ENCODE measurements at regions not wholly inside any gene's neighbourhood (a gene's known extent, or its start where the extent isn't known, plus 50 kb on each side); places are given as distances from the start of the nearest gene placed in this dataset.

GRCh38 chr7:115087437-115087836, 165.5 kb downstream of the MDFIC start:
- intact Hi-C loops (cut with DNase I) = no loop called here
- TF ChIP-seq EP300 (IDR thresholded peaks at IDR 0.05) (no peak), POLR2A (IDR thresholded peaks at IDR 0.05) (no peak)
- TF ChIP-seq, protein P1, sequence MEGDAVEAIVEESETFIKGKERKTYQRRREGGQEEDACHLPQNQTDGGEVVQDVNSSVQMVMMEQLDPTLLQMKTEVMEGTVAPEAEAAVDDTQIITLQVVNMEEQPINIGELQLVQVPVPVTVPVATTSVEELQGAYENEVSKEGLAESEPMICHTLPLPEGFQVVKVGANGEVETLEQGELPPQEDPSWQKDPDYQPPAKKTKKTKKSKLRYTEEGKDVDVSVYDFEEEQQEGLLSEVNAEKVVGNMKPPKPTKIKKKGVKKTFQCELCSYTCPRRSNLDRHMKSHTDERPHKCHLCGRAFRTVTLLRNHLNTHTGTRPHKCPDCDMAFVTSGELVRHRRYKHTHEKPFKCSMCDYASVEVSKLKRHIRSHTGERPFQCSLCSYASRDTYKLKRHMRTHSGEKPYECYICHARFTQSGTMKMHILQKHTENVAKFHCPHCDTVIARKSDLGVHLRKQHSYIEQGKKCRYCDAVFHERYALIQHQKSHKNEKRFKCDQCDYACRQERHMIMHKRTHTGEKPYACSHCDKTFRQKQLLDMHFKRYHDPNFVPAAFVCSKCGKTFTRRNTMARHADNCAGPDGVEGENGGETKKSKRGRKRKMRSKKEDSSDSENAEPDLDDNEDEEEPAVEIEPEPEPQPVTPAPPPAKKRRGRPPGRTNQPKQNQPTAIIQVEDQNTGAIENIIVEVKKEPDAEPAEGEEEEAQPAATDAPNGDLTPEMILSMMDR (IDR thresholded peaks at IDR 0.05) = no peak
- no peaks in the 10 kb centered on the region for H3K4me1 ChIP-seq (ENCODE audit: insufficient read depth)
- peak in 2 of 5 donors; percentile 11 to 22 for DNase-seq
- H3K27me3 ChIP-seq = no peaks in the 10 kb centered on the region
- H3K9me3 ChIP-seq = no peaks in the 10 kb centered on the region
- 0 to 4% (median 2%) methylated on average over 2 of the region's 2 CpGs for WGBS, 3 donors
- no peaks in the 10 kb centered on the region for H3K36me3 ChIP-seq
- no peak overlapping the region for H3K4me3 ChIP-seq
- no peak overlapping the region for H3K27ac ChIP-seq

DNA sequence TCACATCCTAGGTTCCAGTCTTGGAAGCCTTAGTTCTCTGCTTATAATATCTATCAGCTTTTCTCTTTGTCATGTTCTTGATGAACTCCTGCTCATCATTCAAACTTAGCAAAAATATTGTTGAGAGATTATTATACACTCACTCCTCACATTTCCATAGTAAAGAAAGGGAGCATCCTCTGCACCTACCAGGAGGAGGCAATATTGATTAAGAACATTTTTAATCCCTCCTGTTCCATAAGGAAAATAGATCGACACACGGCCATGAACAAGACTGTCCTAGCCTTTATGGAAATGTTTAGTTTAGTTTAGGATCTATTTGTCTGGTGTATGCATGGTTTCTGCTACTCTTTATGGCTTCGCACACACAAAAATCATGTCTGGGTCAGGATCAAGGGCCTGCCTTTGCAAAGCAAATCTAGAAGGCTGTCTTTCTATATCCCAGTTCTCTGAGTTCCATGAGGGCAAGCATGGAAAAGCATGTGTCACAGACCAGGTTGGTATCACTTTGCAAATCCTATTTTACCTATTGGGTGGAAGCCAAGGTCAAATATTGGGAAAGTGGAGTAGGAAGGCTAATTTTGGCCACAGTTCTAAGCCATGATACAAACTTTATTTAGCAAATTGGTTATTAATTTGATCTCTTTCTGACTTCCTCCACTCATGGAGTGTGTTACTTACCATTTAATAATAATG, 164.4 kb downstream of the MDFIC start:
- 97 to 98% (median 98%) methylated on average over 3 of the region's 3 CpGs for WGBS, 3 donors
- TF ChIP-seq EP300 (IDR thresholded peaks at IDR 0.05) = no peak
- no peak for TF ChIP-seq POLR2A (IDR thresholded peaks at IDR 0.05)
- TF ChIP-seq, protein P1 (IDR thresholded peaks at IDR 0.05) = no peak
- no peak for DNase-seq
- no peaks in the 10 kb centered on the region for H3K36me3 ChIP-seq
- no peaks in the 10 kb centered on the region for H3K27me3 ChIP-seq
- H3K27ac ChIP-seq = no peak overlapping the region
- H3K4me1 ChIP-seq (ENCODE audit: insufficient read depth) = no peaks in the 10 kb centered on the region
- intact Hi-C loops (cut with DNase I) = no loop called here
- H3K4me3 ChIP-seq = no peak overlapping the region
- no peaks in the 10 kb centered on the region for H3K9me3 ChIP-seq

DNA sequence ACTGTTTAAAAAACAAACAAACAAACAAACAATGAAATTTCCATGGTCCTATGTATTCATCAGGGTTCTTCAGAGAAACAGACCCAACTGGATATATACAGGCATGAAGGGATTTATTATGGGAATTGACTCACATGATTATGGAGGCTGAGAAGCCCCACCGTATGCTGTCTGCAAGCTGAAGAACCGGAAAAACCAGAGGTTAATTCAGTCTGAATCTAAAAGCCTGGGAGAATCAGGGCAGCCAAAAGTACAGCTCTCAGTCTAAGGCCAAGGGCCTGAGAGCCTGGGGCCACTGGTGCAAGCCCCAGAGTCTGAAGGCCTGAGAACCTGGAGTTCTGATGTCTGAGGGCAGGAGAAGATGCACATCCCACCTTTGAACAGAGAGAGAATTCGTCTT, 163.5 kb downstream of the MDFIC start:
- no peaks in the 10 kb centered on the region for H3K36me3 ChIP-seq
- H3K4me3 ChIP-seq = no peak overlapping the region
- H3K9me3 ChIP-seq = no peaks in the 10 kb centered on the region
- H3K27me3 ChIP-seq = no peaks in the 10 kb centered on the region
- WGBS, 3 donors = 95 to 96% (median 96%) methylated on average over 3 of the region's 3 CpGs
- intact Hi-C loops (cut with DNase I) = no loop called here
- H3K4me1 ChIP-seq (ENCODE audit: insufficient read depth) = no peaks in the 10 kb centered on the region
- no peak overlapping the region for H3K27ac ChIP-seq
- DNase-seq = no peak
- TF ChIP-seq EP300 (IDR thresholded peaks at IDR 0.05) = no peak
- no peak for TF ChIP-seq POLR2A (IDR thresholded peaks at IDR 0.05)
- TF ChIP-seq, protein P1 (IDR thresholded peaks at IDR 0.05) = no peak

- Histone ChIP-seq H3K4me1 (ENCODE audit: insufficient read depth) (no peaks in the 10 kb centered on the region), H3K27me3 (no peaks in the 10 kb centered on the region), H3K4me3 (no peak overlapping the region), H3K36me3 (no peaks in the 10 kb centered on the region), H3K27ac (no peak overlapping the region), H3K9me3 (no peaks in the 10 kb centered on the region)
- TF ChIP-seq EP300 (IDR thresholded peaks at IDR 0.05) (no peak), POLR2A (IDR thresholded peaks at IDR 0.05) (no peak)
- TF ChIP-seq, protein P1 (IDR thresholded peaks at IDR 0.05) = no peak
- DNase-seq = no peak
- intact Hi-C loops (cut with DNase I) = no loop called here
- 86 to 90% (median 87%) methylated on average over 4 of the region's 4 CpGs for WGBS, 3 donors
Measured at GRCh38 chr7:115083935-115084334, 162.0 kb downstream of the MDFIC start.

All from ovary (tissue), 7 donors.